ENCODE measurements at regions not wholly inside any gene's neighbourhood (a gene's known extent, or its start where the extent isn't known, plus 50 kb on each side); places are given as distances from the start of the nearest gene placed in this dataset.

DNA sequence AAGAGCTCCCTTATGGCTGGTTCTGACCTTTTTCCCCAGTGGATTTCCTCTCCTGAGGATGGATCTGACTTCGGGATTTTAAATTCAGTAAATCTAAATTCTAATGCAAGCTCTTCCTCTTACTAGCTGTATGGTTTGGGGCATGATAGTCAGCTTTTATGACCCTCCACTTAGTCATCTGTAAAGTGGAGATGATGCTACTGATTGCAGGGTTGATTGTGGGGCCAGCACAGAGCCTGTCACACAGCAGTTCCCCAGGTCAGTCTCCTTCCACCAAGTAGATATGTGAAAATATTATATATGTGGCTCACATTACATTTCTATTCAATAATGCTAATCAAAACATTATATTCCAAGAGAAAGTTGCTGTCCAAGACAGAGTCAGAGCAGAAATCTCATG lies 141.3 kb upstream of the UBE2E1 start:
- no peak for DNase-seq (ENCODE audit: low spot score)

- DNase-seq (ENCODE audit: low spot score): no peak
Measured at GRCh38 chr3:23665741-23666140, 140.0 kb upstream of the UBE2E1 start.

DNA sequence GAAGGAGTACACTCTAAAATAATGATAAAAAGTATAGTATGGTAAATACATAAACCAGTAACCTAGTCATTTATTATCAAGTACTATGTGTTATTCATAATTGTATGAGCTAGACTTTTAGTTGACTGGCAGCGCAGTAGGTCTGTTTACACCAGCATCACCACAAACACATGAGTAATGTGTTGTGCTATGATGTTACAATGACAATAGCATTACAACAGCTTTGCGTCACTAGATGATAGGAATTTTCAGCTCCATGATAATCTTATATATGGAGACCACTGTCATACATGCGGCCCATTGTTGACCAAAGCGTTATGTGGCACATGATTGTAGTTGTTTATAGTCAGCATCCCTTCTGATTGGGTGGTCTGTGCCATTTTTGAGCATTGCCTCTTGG lies 138.9 kb upstream of the UBE2E1 start:
- DNase-seq (ENCODE audit: low spot score): no peak

GRCh38 chr3:23667536-23668429 lies 138.0 kb upstream of the UBE2E1 start:
- DNase-seq (ENCODE audit: low spot score): no peak

DNA sequence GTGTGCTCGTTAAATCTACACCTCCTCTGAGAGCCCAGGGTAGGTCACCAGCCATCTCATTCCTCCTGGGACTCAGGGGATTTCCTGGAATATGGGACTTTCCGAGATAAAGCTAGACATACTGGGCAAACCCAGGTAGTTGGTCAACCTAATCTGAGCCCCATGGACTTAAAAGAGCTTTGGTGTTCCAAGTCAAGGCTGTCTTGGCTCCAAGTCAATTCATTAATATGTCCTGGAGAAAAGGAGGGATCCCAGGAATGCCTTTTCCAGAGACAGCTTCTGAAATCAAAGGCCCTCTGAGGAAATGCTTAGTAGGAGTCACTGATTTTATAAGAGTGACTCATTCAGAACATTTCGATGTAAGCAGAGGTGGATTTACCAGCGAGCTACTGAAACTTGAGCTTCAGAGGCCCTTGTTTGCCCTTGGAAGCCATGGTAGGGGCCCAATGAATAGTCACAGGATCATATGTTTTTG lies 137.3 kb upstream of the UBE2E1 start:
- no peak for DNase-seq (ENCODE audit: low spot score)

- no peak for DNase-seq (ENCODE audit: low spot score)
Measured at GRCh38 chr3:23669541-23670255, 136.1 kb upstream of the UBE2E1 start.

- DNase-seq (ENCODE audit: low spot score): no peak
Measured at GRCh38 chr3:23671851-23672589, 133.7 kb upstream of the UBE2E1 start.

DNA sequence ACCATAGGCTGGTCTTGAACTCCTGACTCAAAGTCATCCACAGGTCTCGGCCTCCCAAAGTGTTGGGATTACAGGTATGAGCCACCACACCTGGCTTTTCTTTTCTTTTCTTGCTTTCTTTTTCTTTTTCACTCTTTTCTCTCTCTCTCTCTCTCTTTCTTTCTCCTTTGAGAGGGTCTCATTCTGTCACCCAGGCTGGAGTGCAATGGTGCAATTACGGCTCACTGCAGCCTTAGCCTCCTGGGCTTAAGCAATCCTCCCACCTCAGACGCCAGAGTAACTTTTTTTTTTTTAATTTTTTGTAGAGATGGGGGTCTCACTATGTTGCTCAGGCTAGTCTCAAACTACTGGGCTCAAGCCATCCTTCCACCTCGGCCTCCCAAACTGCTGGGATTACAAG lies 133.1 kb upstream of the UBE2E1 start:
- DNase-seq (ENCODE audit: low spot score): no peak

- DNase-seq (ENCODE audit: low spot score): no peak
Measured at GRCh38 chr3:23675010-23675409, 130.7 kb upstream of the UBE2E1 start.

DNA sequence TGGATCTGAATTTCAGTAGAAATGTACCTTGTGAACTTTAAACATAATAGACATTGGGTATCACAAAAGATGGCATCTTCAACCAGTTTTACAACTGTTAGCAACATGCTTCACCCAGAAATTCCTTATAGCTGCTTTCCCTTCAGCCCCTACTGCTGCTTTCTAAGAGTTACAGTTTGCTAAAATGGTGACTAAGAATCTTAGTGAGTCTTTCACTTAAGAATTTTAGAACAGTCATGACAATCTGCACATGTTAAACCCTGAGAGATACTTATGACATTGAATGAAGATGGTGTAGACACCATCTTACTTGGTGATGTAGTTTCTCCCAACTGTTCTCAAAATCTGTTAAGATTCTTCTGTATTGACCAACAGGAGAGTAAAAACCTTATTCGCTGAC lies 129.7 kb upstream of the UBE2E1 start:
- no peak for DNase-seq (ENCODE audit: low spot score)

DNA sequence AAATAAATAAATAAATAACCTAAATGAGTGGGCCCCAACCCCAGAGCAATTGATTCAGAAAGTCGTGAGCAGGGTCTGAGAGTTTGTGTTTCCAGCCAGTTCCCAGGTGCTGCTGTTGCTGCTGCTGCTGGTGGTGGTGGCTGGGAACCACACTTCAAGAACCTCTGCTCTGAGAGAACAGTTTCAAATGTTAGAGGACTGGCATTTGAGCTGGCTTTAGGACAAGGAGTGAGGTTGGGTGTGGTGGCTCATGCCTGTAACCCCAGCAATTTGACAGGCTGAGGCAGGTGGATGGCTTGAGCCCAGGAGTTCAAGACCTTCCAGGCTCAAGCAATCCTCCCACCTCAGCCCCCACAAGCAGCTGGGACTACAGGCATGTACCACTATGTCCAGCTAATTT lies 123.1 kb upstream of the UBE2E1 start:
- no peak for DNase-seq (ENCODE audit: low spot score)

DNA sequence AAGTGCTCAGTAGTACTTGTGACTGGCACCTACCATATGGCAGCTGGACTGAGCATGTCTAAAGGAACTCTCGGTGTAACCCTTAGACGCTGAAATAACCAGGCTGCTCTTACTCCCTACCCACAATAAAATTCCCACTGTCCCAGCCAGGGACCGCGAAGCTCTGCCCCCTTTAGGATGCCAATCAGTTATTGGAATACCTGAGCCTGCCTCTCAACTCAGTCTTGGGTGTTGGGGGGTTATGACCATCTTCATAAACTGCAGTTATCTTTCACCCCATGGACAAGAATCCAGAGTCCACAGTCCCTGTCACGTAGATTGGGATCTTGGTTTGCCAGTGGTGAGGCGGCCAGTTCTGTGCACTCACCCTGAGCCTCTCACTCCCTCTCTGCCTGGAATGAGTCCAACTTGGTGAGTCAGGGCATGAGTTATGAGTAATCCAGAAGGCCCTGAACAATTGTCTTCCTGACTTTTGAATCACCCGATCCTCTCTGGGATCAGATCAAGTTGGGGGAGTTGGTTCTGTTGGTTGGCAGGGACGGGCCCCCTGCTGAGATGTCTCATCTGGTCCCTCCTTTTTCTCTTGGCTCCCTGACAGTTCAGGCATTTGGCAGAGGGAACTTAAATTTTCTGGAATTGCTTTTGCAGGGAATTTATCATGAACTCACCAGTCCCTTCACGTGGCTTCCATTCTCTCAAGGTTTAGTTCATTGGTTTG lies 120.1 kb upstream of the UBE2E1 start:
- DNase-seq (ENCODE audit: low spot score): peak; percentile 91

- no peak for DNase-seq (ENCODE audit: low spot score)
Measured at GRCh38 chr3:23686519-23686918, 119.2 kb upstream of the UBE2E1 start.

DNA sequence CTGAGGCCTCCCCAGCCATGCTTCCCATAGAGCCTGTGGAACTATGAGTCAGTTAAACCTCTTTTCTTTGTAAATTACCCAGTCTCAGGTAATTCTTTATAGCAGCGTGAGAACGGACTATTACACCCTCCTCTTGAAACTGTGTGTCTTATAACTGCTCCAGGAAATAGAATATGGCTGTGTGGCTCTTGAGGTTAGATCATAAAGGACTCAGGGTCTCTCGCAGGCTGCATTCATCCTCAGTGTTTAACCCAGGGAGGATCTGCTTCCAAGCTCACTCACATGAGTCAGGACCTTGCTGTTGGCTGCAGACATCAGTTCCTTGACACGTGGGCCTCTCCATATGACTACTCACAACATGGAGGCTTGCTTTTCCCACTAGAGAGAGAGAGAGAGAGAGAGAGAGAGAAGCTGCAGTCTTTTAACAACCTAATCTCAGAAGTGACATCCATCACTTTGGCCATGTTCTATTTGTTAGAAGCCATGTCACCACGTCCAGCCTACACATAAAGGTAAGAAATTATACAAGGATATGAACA lies 114.3 kb upstream of the UBE2E1 start:
- no peak for DNase-seq (ENCODE audit: low spot score)

GRCh38 chr3:23696842-23697241 lies 108.9 kb upstream of the UBE2E1 start:
- DNase-seq (ENCODE audit: low spot score): no peak

GRCh38 chr3:23697416-23697815 lies 108.3 kb upstream of the UBE2E1 start:
- DNase-seq (ENCODE audit: low spot score): no peak

DNA sequence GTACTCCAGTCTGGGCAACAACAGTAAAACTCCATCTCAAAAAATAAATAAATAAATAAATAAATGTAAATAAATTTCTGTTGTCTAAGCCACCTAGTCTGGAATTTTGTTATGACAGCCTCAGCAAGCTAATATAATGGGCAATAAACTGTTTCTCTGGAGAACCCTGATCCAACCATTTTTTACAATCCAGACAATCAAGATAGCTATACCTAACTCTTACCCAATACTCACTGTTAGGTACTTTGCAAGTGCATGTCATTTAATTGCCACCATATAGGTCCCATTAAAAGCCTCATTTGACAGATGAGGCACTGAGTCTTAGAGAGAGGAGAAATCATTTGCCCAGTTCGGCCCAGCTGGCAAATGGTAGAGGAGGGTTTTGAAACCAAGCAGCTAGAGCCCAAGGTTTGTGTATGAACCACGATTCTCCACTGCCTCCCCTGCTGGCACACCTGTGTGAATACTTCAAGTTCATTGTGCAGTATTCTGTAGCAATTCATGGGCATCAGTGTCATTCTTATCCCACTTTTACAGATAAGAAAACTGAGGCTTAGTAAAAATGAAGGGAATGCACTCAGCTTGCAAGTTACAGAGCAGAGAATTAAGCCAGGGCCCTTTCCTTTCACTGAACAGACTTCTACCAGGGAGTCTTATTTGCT lies 107.0 kb upstream of the UBE2E1 start:
- DNase-seq (ENCODE audit: low spot score): no peak

GRCh38 chr3:23700616-23701015 lies 105.1 kb upstream of the UBE2E1 start:
- DNase-seq (ENCODE audit: low spot score): no peak

DNA sequence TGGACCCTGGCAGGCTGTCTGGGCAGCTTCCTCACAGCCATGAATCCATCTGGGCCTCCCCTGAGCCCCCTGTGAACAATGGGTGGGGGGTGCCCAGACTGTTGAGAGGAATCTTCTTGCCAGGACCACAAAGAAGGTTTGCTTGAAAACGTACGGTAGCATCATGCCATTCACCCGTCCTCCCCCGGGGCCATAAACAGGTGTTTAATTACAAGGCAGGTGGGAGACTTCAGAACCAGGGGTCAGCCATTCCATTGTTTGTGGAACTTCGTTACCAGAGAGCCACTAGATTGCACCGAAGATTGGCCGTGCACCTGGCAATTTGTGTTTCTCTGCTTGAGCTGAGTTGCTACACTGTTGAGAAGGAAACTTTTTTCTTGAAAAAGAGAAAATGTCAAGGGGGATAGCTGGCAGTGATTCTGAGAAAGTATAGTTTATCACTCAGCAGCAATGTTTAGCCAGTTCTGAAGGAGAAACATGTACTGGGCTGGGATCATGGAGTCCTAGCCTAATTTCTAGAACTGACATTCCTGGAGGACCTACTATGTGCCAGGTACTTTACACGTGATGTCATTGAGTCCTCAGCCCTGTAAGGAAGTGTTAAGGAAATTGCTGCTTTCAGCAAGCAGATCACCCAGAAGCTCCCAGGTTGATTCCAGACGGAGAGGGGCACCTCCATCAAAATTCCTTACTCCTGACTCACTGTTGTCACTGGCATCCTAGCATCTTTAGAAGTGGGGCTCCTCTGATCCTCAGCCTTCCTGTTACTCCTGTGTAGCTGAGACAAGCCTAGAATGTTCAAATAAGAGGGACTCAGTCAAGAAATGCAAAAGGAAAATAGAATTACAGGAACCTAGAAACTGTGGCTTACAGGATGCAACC lies 103.8 kb upstream of the UBE2E1 start:
- no peak for DNase-seq (ENCODE audit: low spot score)

GRCh38 chr3:23704298-23704697 lies 101.5 kb upstream of the UBE2E1 start:
- DNase-seq (ENCODE audit: low spot score): no peak
